ENCODE measurements at regions not wholly inside any gene's neighbourhood (a gene's known extent, or its start where the extent isn't known, plus 50 kb on each side); places are given as distances from the start of the nearest gene placed in this dataset.

DNA sequence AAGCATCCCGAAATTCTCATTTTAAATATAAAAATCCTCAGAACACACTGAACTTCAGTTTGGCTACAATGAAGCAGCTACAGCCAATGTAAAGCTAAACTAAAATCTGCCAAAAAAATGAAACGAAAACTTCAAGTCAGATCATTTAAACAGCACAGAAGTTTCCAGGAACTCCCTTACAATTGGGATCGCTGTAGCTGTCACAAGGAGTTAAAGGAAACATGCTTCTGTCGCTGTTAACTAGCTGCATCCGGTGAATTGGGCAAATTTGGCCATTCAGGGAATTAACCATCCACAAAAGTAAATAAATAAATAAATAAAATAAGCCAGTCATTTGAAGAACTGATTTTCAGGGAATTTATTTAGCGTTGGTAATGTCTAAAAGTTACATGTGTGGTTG lies 77.0 kb upstream of the PEG3 start:
- TF ChIP-seq CTCF (IDR thresholded peaks at IDR 0.05) (no peak), POLR2A (IDR thresholded peaks at IDR 0.05) (no peak)

Measured in body of pancreas (tissue), 4 donors.